Activated naive CD4-positive, alpha-beta T cell treated with anti-CD3 and anti-CD28 coated beads, Interleukin-2, amount 50 U/mL, for 24 hours (primary cell): ENCODE measurements at regions not wholly inside any gene's neighbourhood (a gene's known extent, or its start where the extent isn't known, plus 50 kb on each side); places are given as distances from the start of the nearest gene placed in this dataset.
A peak's percentile ranks its signal among the peaks of the same experiment; 100 is the strongest.
"Not testable (repeated sequence)": the region's sequence is repeated elsewhere in the genome, so short reads cannot be mapped to it uniquely, and the experiment has no call there.

Source experiments
- H3K27ac Mint-ChIP-seq: one replicate; pipeline ENCODE4 v1.8.0; 2021; ENCODE audit warnings: mild to moderate bottlenecking, mixed read lengths
- H3K27me3 Mint-ChIP-seq: one replicate; pipeline ENCODE4 v1.8.0; 2021; ENCODE audit warnings: mixed read lengths
- H3K36me3 Mint-ChIP-seq: one replicate; pipeline ENCODE4 v1.8.0; 2021; ENCODE audit warnings: mixed read lengths
- H3K4me1 Mint-ChIP-seq: one replicate; pipeline ENCODE4 v1.8.0; 2021; ENCODE audit warnings: mixed read lengths
- H3K4me3 Mint-ChIP-seq: one replicate; pipeline ENCODE4 v1.8.0; 2021; ENCODE audit warnings: mild to moderate bottlenecking, mixed read lengths
- H3K9me3 Mint-ChIP-seq: one replicate; pipeline ENCODE4 v1.8.0; 2021; ENCODE audit warnings: mixed read lengths

- Mint-ChIP-seq H3K9me3 (no peaks in the 10 kb centered on the region), H3K4me3 (no peak overlapping the region), H3K36me3 (no peaks in the 10 kb centered on the region), H3K27me3 (no peaks in the 10 kb centered on the region), H3K27ac (no peak overlapping the region), H3K4me1 (peaks cover 4% of the 10 kb centered on the region)
Measured at GRCh38 chr5:158521995-158522394, 577.7 kb downstream of the EBF1 start.

DNA sequence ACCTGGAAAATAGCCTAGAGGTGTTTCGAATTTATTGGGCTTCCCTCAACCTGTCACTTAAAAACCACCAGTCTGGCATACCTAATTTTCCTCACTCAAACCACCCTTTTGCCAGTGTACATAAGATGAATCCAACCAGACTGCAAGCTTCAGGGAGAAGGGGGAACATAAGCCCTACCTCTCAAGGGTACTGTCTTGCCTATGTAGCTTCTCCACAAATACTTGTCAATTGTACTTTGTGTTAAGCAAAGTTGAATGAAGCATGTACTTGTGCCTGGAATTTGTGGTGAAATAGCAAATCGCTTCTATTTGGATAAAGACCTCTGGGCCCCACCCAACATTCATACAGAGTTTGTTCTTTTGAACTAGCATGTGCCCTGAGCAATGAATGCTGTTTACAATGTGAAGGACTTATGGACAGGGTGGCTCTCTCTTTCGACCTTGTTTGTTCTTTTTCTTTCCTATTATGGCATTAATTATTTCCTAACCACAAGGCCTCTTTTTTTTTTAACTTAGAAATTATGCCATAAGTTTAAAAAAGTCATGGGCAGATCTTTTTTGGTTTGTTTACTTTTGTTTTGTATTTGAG lies 580.2 kb downstream of the EBF1 start:
- no peaks in the 10 kb centered on the region for H3K9me3 Mint-ChIP-seq
- H3K27me3 Mint-ChIP-seq = no peaks in the 10 kb centered on the region
- H3K4me3 Mint-ChIP-seq = no peak overlapping the region
- no peaks in the 10 kb centered on the region for H3K36me3 Mint-ChIP-seq
- H3K27ac Mint-ChIP-seq = no peak overlapping the region
- H3K4me1 Mint-ChIP-seq = peaks cover 5% of the 10 kb centered on the region

- no peak overlapping the region for H3K4me3 Mint-ChIP-seq
- H3K4me1 Mint-ChIP-seq = peaks cover 25% of the 10 kb centered on the region
- no peaks in the 10 kb centered on the region for H3K27me3 Mint-ChIP-seq
- H3K36me3 Mint-ChIP-seq = no peaks in the 10 kb centered on the region
- H3K27ac Mint-ChIP-seq = no peak overlapping the region
- H3K9me3 Mint-ChIP-seq = no peaks in the 10 kb centered on the region
Measured at GRCh38 chr5:158516521-158516920, 583.2 kb downstream of the EBF1 start.

DNA sequence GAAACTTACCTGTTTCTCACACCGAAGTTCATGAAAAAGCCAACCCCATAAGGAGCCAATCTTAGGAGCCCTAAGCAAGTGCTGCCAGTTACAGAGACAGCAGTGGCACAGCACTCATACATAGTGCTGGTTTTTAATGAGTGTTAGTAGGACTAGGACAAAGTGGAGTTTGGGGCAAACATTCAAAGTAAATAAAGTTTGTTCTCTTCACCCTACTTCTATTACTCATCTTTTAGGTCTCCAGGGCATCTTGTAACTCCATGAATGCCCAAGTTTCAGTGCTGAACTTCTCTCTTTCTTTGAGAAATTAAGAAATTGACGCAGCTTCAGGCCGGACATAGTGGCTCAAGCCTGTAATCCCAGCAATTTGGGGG lies 584.7 kb downstream of the EBF1 start:
- H3K36me3 Mint-ChIP-seq = no peaks in the 10 kb centered on the region
- H3K4me1 Mint-ChIP-seq = peaks cover 30% of the 10 kb centered on the region
- no peaks in the 10 kb centered on the region for H3K9me3 Mint-ChIP-seq
- no peak overlapping the region for H3K27ac Mint-ChIP-seq
- H3K27me3 Mint-ChIP-seq = no peaks in the 10 kb centered on the region
- H3K4me3 Mint-ChIP-seq = no peak overlapping the region

DNA sequence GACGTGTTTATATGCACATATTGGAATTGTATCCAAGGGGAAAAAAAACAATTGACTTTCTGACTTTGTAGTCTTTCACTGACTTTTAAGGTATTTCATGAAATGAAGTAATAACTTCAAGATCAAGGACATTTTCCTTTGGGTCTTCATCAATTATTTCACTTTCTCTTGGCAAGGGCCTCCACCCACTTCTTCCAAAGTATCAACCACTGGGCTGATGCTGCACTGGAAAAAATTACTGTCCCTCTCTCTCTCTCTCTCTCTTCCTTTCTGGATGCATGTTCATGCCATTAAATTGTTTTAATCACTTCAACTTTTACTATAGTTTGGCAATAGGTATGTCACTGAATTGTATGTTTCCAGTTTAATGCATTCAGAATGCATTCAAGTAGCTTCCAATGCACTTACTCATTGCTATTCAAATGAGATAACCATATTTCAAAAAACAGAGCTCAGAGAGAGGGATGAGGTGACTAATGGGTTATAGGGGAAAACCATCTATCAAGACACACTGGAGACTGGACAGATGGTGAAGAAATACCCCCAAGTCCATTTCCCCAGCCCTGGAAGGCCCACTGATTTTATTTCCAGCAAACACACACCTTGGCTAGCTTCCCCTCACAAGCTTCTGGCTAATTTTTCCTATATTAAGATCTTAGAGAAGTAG lies 585.3 kb downstream of the EBF1 start:
- Mint-ChIP-seq H3K9me3 (no peaks in the 10 kb centered on the region), H3K36me3 (no peaks in the 10 kb centered on the region), H3K27ac (peak overlapping the region; percentile 38), H3K4me3 (no peak overlapping the region), H3K4me1 (peaks cover 30% of the 10 kb centered on the region), H3K27me3 (no peaks in the 10 kb centered on the region)

GRCh38 chr5:158513490-158514318 lies 586.0 kb downstream of the EBF1 start:
- Mint-ChIP-seq H3K4me1 (peaks cover 30% of the 10 kb centered on the region), H3K9me3 (no peaks in the 10 kb centered on the region), H3K36me3 (no peaks in the 10 kb centered on the region), H3K4me3 (peak overlapping the region; percentile 20), H3K27me3 (no peaks in the 10 kb centered on the region), H3K27ac (peak overlapping the region; percentile 4)

- no peak overlapping the region for H3K4me3 Mint-ChIP-seq
- peaks cover 12% of the 10 kb centered on the region for H3K9me3 Mint-ChIP-seq
- no peak overlapping the region for H3K27ac Mint-ChIP-seq
- peaks cover 2% of the 10 kb centered on the region for H3K36me3 Mint-ChIP-seq
- H3K27me3 Mint-ChIP-seq = no peaks in the 10 kb centered on the region
- peaks cover 30% of the 10 kb centered on the region for H3K4me1 Mint-ChIP-seq
Measured at GRCh38 chr5:158511454-158511853, 588.3 kb downstream of the EBF1 start.

- no peaks in the 10 kb centered on the region for H3K27me3 Mint-ChIP-seq
Measured at GRCh38 chr5:158510479-158510878, 589.2 kb downstream of the EBF1 start.

DNA sequence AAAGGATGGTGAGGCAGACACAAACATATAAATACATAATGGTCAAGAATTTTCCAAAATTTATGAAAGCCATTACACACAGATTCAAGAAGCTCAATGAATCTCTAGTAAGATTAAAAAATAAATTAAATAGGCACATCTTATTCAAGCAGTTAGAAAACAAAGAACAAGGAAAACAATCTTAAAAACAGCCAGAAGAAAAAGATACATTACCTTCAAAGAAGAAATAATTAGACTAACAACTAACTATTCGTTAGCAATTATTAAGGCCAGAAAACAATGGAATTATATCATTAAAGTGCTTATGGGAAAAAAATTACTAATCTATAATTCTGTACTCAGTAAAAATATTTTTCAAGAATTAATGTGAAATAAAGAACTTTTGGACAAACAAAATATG lies 593.1 kb downstream of the EBF1 start:
- Mint-ChIP-seq H3K9me3 (peaks cover 23% of the 10 kb centered on the region), H3K4me3 (no peak overlapping the region), H3K4me1 (peaks cover 6% of the 10 kb centered on the region), H3K27ac (no peak overlapping the region), H3K36me3 (peaks cover 4% of the 10 kb centered on the region), H3K27me3 (no peaks in the 10 kb centered on the region)

More at GRCh38 chr5:158510479-158510878, 589.2 kb downstream of the EBF1 start:
- Mint-ChIP-seq H3K9me3 (peaks cover 19% of the 10 kb centered on the region), H3K4me3 (no peak overlapping the region), H3K27ac (no peak overlapping the region), H3K36me3 (peaks cover 4% of the 10 kb centered on the region), H3K4me1 (peaks cover 30% of the 10 kb centered on the region)

- peaks cover 23% of the 10 kb centered on the region for H3K9me3 Mint-ChIP-seq
- no peak overlapping the region for H3K4me3 Mint-ChIP-seq
- no peaks in the 10 kb centered on the region for H3K4me1 Mint-ChIP-seq
- H3K27me3 Mint-ChIP-seq = no peaks in the 10 kb centered on the region
- peaks cover 4% of the 10 kb centered on the region for H3K36me3 Mint-ChIP-seq
- H3K27ac Mint-ChIP-seq = no peak overlapping the region
Measured at GRCh38 chr5:158502686-158503085, 597.0 kb downstream of the EBF1 start.

DNA sequence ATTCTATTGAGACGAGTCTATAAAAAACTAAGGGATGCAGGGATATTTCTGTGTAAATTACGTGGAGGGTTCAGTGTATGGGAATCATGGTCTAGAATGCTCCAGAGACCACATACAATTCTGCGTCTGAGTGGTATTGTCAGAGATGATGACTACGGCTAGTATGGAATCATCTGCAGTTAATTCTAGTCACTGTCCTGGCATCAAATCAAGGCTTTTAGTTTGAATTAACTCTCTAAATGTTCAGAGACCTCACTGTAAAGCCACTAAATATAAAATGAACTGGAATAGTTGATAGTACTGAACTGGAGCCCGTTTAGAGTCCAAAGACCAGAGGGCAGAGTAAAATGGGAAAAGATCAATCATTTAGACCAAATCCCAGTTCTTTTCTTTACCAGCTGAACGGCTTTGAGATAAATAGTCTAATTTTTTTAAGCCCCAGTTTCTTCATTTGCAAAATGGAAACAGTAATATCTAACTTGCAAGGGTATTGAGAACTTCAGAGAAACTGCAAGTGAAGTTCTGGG lies 599.8 kb downstream of the EBF1 start:
- Mint-ChIP-seq H3K27ac (no peak overlapping the region), H3K27me3 (no peaks in the 10 kb centered on the region), H3K4me3 (no peak overlapping the region), H3K9me3 (no peaks in the 10 kb centered on the region), H3K4me1 (no peaks in the 10 kb centered on the region), H3K36me3 (no peaks in the 10 kb centered on the region)

GRCh38 chr5:158499075-158499891 lies 600.4 kb downstream of the EBF1 start:
- no peaks in the 10 kb centered on the region for H3K36me3 Mint-ChIP-seq
- H3K4me1 Mint-ChIP-seq = no peaks in the 10 kb centered on the region
- H3K27me3 Mint-ChIP-seq = no peaks in the 10 kb centered on the region
- no peak overlapping the region for H3K4me3 Mint-ChIP-seq
- no peaks in the 10 kb centered on the region for H3K9me3 Mint-ChIP-seq
- no peak overlapping the region for H3K27ac Mint-ChIP-seq

DNA sequence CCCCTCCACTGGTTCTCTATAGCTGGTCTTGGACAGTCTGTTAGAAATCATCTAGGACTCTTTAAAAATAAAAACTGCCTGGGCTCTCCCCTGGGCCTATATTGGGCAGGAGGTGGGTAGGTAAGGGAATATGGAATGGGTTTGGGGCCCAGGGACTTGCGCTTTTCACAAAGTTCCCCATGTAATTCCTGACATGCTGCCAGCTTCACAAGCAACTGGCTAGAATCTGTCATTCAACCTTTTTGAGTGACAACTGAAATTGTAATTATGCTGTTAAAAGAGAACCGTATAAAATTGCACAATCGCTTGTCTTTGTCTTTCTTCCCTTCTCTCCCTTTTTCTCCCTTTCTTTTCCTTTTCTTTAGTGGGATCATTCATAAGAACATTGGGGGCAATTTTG lies 603.1 kb downstream of the EBF1 start:
- H3K27ac Mint-ChIP-seq = no peak overlapping the region
- no peaks in the 10 kb centered on the region for H3K27me3 Mint-ChIP-seq
- H3K4me3 Mint-ChIP-seq = no peak overlapping the region
- H3K9me3 Mint-ChIP-seq = no peaks in the 10 kb centered on the region
- H3K4me1 Mint-ChIP-seq = no peaks in the 10 kb centered on the region
- H3K36me3 Mint-ChIP-seq = no peaks in the 10 kb centered on the region

GRCh38 chr5:158494541-158494940 lies 605.2 kb downstream of the EBF1 start:
- H3K27me3 Mint-ChIP-seq = no peaks in the 10 kb centered on the region
- H3K4me3 Mint-ChIP-seq = no peak overlapping the region
- no peak overlapping the region for H3K27ac Mint-ChIP-seq
- H3K4me1 Mint-ChIP-seq = no peaks in the 10 kb centered on the region
- no peaks in the 10 kb centered on the region for H3K36me3 Mint-ChIP-seq
- no peaks in the 10 kb centered on the region for H3K9me3 Mint-ChIP-seq

DNA sequence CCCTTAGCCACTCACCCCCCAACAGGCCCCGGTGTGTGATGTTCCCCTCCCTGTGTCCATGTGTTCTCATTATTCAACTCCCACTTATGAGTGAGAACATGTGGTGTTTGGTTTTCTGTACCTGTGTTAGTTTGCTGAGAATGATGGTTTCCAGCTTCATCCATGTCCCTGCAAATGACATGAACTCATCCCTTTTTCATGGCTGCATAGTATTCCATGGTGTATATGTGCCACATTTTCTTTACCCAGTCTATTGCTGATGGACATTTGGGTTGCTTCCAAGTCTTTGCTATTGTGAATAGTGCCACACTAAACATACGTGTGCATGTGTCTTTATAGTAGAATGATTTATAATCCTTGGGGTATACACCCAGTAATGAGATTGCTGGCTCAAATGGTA lies 605.7 kb downstream of the EBF1 start:
- not testable (repeated sequence) for H3K4me3 Mint-ChIP-seq, H3K27me3 Mint-ChIP-seq, H3K9me3 Mint-ChIP-seq, H3K4me1 Mint-ChIP-seq, H3K36me3 Mint-ChIP-seq, H3K27ac Mint-ChIP-seq
